Keratinocyte (primary cell): ENCODE measurements at regions not wholly inside any gene's neighbourhood (a gene's known extent, or its start where the extent isn't known, plus 50 kb on each side); places are given as distances from the start of the nearest gene placed in this dataset.

Experiments
- DNase-seq: peaks from one replicate; pipeline ENCODE4 v3.0.0-alpha.2; 2011; ENCODE audit warnings: low read depth, missing footprints, low spot score
- FAIRE-seq: peaks from 2 replicates; lab custom pipeline; 2011; peaks lifted over from hg19 to GRCh38; lab: Jason Lieb, UNC
- H2AFZ ChIP-seq: 2 replicates; pipeline ENCODE4 v1.6.0; 2012; ENCODE audit warnings: low read length, control low read depth, inconsistent platforms; ENCODE audit not compliant: control insufficient read depth
- H3K27ac ChIP-seq: 2 replicates; pipeline ENCODE4 v1.5.1; 2011; ENCODE audit warnings: low read length; ENCODE audit not compliant: control insufficient read depth, insufficient read depth
- H3K27me3 ChIP-seq: 3 replicates; pipeline ENCODE4 v1.6.0; 2011; ENCODE audit warnings: low read length; ENCODE audit not compliant: control insufficient read depth, insufficient read depth; ENCODE audit errors: extremely low read depth
- H3K36me3 ChIP-seq, 2 experiments: 2 replicates in 1 of 2; 3 replicates in 1 of 2; pipeline ENCODE4 v1.5.1; 2011; ENCODE audit warnings: low read length in 2 of 2, mild to moderate bottlenecking in 1 of 2; ENCODE audit not compliant: control insufficient read depth in 2 of 2, insufficient read depth in 2 of 2; ENCODE audit errors: extremely low read depth in 1 of 2
- H3K4me1 ChIP-seq: 3 replicates; pipeline ENCODE4 v1.5.1; 2011; ENCODE audit warnings: low read length; ENCODE audit not compliant: control insufficient read depth, insufficient read depth; ENCODE audit errors: extremely low read depth
- H3K4me2 ChIP-seq: 3 replicates; pipeline ENCODE4 v1.6.0; 2011; ENCODE audit warnings: low read depth, low read length; ENCODE audit not compliant: control insufficient read depth, insufficient read depth; ENCODE audit errors: extremely low read depth
- H3K4me3 ChIP-seq, 3 experiments: fragments of 200-600 bp in 1 of 3; sonication (generic) in 1 of 3; 2 replicates in 2 of 3; 3 replicates in 1 of 3; pipeline ENCODE4 v1.5.1; 2011 to 2016; ENCODE audit warnings: low read length in 3 of 3, mild to moderate bottlenecking in 3 of 3, control low read depth in 2 of 3, inconsistent platforms in 1 of 3, low read depth in 1 of 3, mixed read lengths in 1 of 3, mixed run types in 1 of 3, moderate library complexity in 1 of 3; ENCODE audit not compliant: control insufficient read depth in 2 of 3, insufficient read depth in 2 of 3; ENCODE audit errors: extremely low read depth in 1 of 3
- H3K79me2 ChIP-seq: 2 replicates; pipeline ENCODE4 v1.6.0; 2012; ENCODE audit warnings: low read length; ENCODE audit not compliant: control insufficient read depth, insufficient read depth
- H3K9ac ChIP-seq: 3 replicates; pipeline ENCODE4 v1.6.0; 2011; ENCODE audit warnings: low read length; ENCODE audit not compliant: control insufficient read depth, insufficient read depth; ENCODE audit errors: extremely low read depth
- H3K9me1 ChIP-seq: 3 replicates; pipeline ENCODE4 v1.6.0; 2011; ENCODE audit warnings: low read length; ENCODE audit not compliant: control insufficient read depth, insufficient read depth; ENCODE audit errors: extremely low read depth
- H3K9me3 ChIP-seq: 2 replicates; pipeline ENCODE4 v1.5.1; 2012; ENCODE audit warnings: low read depth, low read length; ENCODE audit not compliant: control insufficient read depth
- H4K20me1 ChIP-seq: 3 replicates; pipeline ENCODE4 v1.6.0; 2011; ENCODE audit warnings: low read length; ENCODE audit not compliant: control insufficient read depth, insufficient read depth; ENCODE audit errors: extremely low read depth
- EZH2 ChIP-seq: IDR thresholded peaks from one replicate; pipeline ENCODE4 v1.6.1; 2012; ENCODE audit warnings: inconsistent platforms, mild to moderate bottlenecking, low read length, moderate library complexity
- dilution Hi-C: fragments of 300-500 bp; cut with MboI; formaldehyde crosslinking; loops from one replicate; pipeline ENCODE4 v1.7.0; 2020; ENCODE audit warnings: low sequenced_read_pairs; ENCODE audit not compliant: extremely low pct_ligation_motif_present
- TF ChIP-seq, protein P1 (sequence below), 3 experiments: IDR thresholded peaks in 1 of 3; conservative IDR thresholded peaks in 1 of 3; optimal IDR thresholded peaks in 1 of 3; 2 replicates in 2 of 3; 3 replicates in 1 of 3; pipeline versions ENCODE3 to v1.5.1; 2011; ENCODE audit warnings: low read length in 3 of 3, mild to moderate bottlenecking in 3 of 3, moderate library complexity in 2 of 3, control low read depth in 1 of 3, inconsistent platforms in 1 of 3; ENCODE audit not compliant: insufficient read depth in 2 of 3; ENCODE audit errors: extremely low read depth in 1 of 3

DNA sequence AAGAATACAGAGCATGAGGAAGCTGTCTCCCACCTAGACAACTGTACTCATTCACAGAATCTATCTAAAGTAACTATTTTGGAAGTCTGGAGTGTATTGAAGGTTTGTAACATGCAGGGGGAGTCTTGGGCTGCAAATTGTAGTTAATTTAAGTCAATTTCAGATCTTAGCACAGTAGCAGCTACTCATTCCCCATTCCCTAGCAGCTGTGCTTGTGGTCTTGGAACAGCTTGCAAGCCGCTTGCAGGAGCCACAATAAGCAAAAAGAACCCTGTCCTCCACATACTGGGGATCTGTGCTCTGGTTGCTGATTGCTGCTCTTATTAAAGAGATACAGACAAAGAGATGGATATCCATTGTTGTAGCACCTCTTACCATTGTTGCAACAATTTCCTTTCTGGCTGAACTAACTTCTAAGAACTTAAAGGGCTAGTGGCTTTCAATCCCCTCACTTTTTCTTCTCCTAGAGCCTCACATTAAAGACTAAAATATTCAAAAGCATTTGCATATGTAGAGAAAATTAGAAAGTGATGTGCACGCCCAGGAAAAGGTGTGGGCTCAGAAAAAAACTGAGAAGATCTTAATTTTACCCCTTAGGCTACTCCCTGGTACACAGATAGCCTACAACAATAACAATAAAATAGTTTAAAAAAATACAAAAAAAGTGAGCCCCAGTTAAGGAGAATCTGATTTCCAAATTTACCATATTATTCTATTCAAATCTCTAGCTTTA lies 1775.1 kb upstream of the PIK3C3 start:
- Histone ChIP-seq H3K4me2 (no peak overlapping the region), H3K27me3 (no peaks in the 10 kb centered on the region), H3K9me3 (no peaks in the 10 kb centered on the region), H2AFZ (no peak overlapping the region), H3K27ac (no peak overlapping the region), H3K9ac (no peak overlapping the region), H3K36me3 (no peaks in the 10 kb centered on the region), H3K79me2 (no peaks in the 10 kb centered on the region), H3K9me1 (no peaks in the 10 kb centered on the region), H3K4me1 (no peaks in the 10 kb centered on the region), H4K20me1 (no peaks in the 10 kb centered on the region), H3K4me3 (no peak overlapping the region)
- TF ChIP-seq, protein P1, sequence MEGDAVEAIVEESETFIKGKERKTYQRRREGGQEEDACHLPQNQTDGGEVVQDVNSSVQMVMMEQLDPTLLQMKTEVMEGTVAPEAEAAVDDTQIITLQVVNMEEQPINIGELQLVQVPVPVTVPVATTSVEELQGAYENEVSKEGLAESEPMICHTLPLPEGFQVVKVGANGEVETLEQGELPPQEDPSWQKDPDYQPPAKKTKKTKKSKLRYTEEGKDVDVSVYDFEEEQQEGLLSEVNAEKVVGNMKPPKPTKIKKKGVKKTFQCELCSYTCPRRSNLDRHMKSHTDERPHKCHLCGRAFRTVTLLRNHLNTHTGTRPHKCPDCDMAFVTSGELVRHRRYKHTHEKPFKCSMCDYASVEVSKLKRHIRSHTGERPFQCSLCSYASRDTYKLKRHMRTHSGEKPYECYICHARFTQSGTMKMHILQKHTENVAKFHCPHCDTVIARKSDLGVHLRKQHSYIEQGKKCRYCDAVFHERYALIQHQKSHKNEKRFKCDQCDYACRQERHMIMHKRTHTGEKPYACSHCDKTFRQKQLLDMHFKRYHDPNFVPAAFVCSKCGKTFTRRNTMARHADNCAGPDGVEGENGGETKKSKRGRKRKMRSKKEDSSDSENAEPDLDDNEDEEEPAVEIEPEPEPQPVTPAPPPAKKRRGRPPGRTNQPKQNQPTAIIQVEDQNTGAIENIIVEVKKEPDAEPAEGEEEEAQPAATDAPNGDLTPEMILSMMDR (optimal IDR thresholded peaks at IDR 0.05 in 1 of 3, IDR thresholded peaks at IDR 0.05 in 1 of 3, conservative IDR thresholded peaks at IDR 0.05 in 1 of 3; ENCODE audit: extremely low read depth in 1 of 3, insufficient read depth in 2 of 3, low read length in 3 of 3), result no peak
- dilution Hi-C loops, result no loop called here
- FAIRE-seq (no peak), DNase-seq (no peak)

DNA sequence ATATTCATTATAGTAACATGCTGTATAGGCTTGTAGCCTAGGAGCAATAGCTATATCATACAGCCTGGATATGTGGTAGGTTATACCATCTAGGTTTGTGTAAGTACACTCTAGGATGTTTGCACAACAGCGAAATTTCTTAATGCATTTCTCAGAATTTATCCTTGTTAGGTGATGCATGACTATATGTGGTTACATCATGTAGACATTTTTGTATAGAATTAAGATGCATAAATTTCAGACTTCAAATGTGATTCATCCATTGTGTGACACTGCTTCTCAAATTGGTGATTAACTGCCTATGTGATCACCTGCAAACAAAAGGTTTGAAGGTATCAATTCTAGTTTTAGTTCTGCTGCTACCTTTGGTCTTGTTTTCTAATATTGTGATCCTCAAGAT lies 1787.0 kb upstream of the PIK3C3 start:
- H3K4me1 ChIP-seq, result no peaks in the 10 kb centered on the region
- no peaks in the 10 kb centered on the region for H4K20me1 ChIP-seq
- H3K27me3 ChIP-seq, result no peaks in the 10 kb centered on the region
- TF ChIP-seq EZH2, result no peak
- TF ChIP-seq, protein P1 (optimal IDR thresholded peaks at IDR 0.05 in 1 of 3, IDR thresholded peaks at IDR 0.05 in 1 of 3, conservative IDR thresholded peaks at IDR 0.05 in 1 of 3; ENCODE audit: extremely low read depth in 1 of 3, insufficient read depth in 2 of 3, low read length in 3 of 3), result no peak
- H3K4me3 ChIP-seq, result no peak overlapping the region
- H3K9me3 ChIP-seq, result no peaks in the 10 kb centered on the region
- no peak for FAIRE-seq
- no peak overlapping the region for H3K27ac ChIP-seq
- no peaks in the 10 kb centered on the region for H3K36me3 ChIP-seq
- DNase-seq, result no peak
- no peak overlapping the region for H2AFZ ChIP-seq
- dilution Hi-C loops, result no loop called here
- H3K4me2 ChIP-seq, result no peak overlapping the region
- no peaks in the 10 kb centered on the region for H3K9me1 ChIP-seq
- no peaks in the 10 kb centered on the region for H3K79me2 ChIP-seq
- no peak overlapping the region for H3K9ac ChIP-seq
